Osteoblast (primary cell): ENCODE measurements at regions not wholly inside any gene's neighbourhood (a gene's known extent, or its start where the extent isn't known, plus 50 kb on each side); places are given as distances from the start of the nearest gene placed in this dataset.

Experiments
- DNase-seq: peaks from one replicate; pipeline ENCODE4 v3.0.0; 2011; ENCODE audit warnings: low spot score, mixed read lengths; ENCODE audit not compliant: insufficient read length; ENCODE audit errors: missing footprints
- H2AFZ ChIP-seq: 2 replicates; pipeline ENCODE4 v1.6.0; 2011; ENCODE audit warnings: mild to moderate bottlenecking, low read length
- H3K27ac ChIP-seq: 2 replicates; pipeline ENCODE4 v1.5.1; 2011; ENCODE audit warnings: mild to moderate bottlenecking, low read depth, low read length, moderate library complexity
- H3K27me3 ChIP-seq: 2 replicates; pipeline ENCODE4 v1.6.0; 2012; ENCODE audit warnings: mild to moderate bottlenecking, control low read depth, inconsistent platforms, low read length, moderate library complexity; ENCODE audit not compliant: insufficient read depth
- H3K36me3 ChIP-seq: 2 replicates; pipeline ENCODE4 v1.5.1; 2011; ENCODE audit warnings: mild to moderate bottlenecking, low read length, control low read depth, moderate library complexity; ENCODE audit not compliant: insufficient read depth
- H3K4me1 ChIP-seq: 2 replicates; pipeline ENCODE4 v1.5.1; 2011; ENCODE audit warnings: mild to moderate bottlenecking, low read length, control low read depth, moderate library complexity; ENCODE audit not compliant: insufficient read depth
- H3K4me2 ChIP-seq: 2 replicates; pipeline ENCODE4 v1.6.0; 2011; ENCODE audit warnings: mild to moderate bottlenecking, low read length; ENCODE audit not compliant: insufficient read depth
- H3K4me3 ChIP-seq: fragments of 200-600 bp; sonication (generic); 3 replicates; pipeline ENCODE4 v1.5.1; 2012; ENCODE audit warnings: mild to moderate bottlenecking, low read length, inconsistent platforms; ENCODE audit not compliant: insufficient read depth
- H3K79me2 ChIP-seq: 2 replicates; pipeline ENCODE4 v1.6.0; 2012; ENCODE audit warnings: mild to moderate bottlenecking, low read length, control low read depth, inconsistent platforms; ENCODE audit not compliant: insufficient read depth
- H3K9me3 ChIP-seq: 2 replicates; pipeline ENCODE4 v1.5.1; 2011; ENCODE audit warnings: low read depth, low read length, control low read depth
- H4K20me1 ChIP-seq: 2 replicates; pipeline ENCODE4 v1.6.0; 2012; ENCODE audit warnings: mild to moderate bottlenecking, low read length, control low read depth; ENCODE audit not compliant: insufficient read depth
- CTCF ChIP-seq: IDR thresholded peaks from 2 replicates; pipeline ENCODE4 v1.5.1; 2011; ENCODE audit warnings: mild to moderate bottlenecking, low read depth, low read length, moderate library complexity; ENCODE audit errors: extremely low read depth

GRCh38 chr6:119447921-119448320 is 98.4 kb upstream of the MAN1A1 start:
- Histone ChIP-seq H3K27me3 (no peaks in the 10 kb centered on the region), H3K27ac (no peak overlapping the region), H3K4me1 (peaks cover 27% of the 10 kb centered on the region), H3K36me3 (no peaks in the 10 kb centered on the region), H4K20me1 (no peaks in the 10 kb centered on the region), H2AFZ (no peak overlapping the region), H3K4me3 (no peak overlapping the region), H3K4me2 (no peak overlapping the region), H3K9me3 (no peaks in the 10 kb centered on the region), H3K79me2 (no peaks in the 10 kb centered on the region)
- DNase-seq: no peak
- no peak for TF ChIP-seq CTCF

- no peak for TF ChIP-seq CTCF
- DNase-seq: peak; percentile 65
- peak overlapping the region; percentile 65 for H2AFZ ChIP-seq
- H3K9me3 ChIP-seq: no peaks in the 10 kb centered on the region
- H3K27ac ChIP-seq: peak overlapping the region; percentile 57
- no peaks in the 10 kb centered on the region for H3K36me3 ChIP-seq
- H3K79me2 ChIP-seq: no peaks in the 10 kb centered on the region
- H4K20me1 ChIP-seq: no peaks in the 10 kb centered on the region
- peaks cover 27% of the 10 kb centered on the region for H3K4me1 ChIP-seq
- H3K4me3 ChIP-seq: no peak overlapping the region
- no peaks in the 10 kb centered on the region for H3K27me3 ChIP-seq
- H3K4me2 ChIP-seq: peak overlapping the region; percentile 63
These were observed 97.0 kb upstream of the MAN1A1 start for GRCh38 chr6:119446609-119447008.

- Histone ChIP-seq H4K20me1 (no peaks in the 10 kb centered on the region), H3K27me3 (no peaks in the 10 kb centered on the region), H3K4me2 (peak overlapping the region; percentile 63), H3K4me1 (peaks cover 27% of the 10 kb centered on the region), H3K79me2 (no peaks in the 10 kb centered on the region), H3K4me3 (no peak overlapping the region), H3K9me3 (no peaks in the 10 kb centered on the region), H2AFZ (peak overlapping the region; percentile 65), H3K36me3 (no peaks in the 10 kb centered on the region), H3K27ac (peak overlapping the region; percentile 57)
- TF ChIP-seq CTCF: no peak
- DNase-seq: peak; percentile 84
These were observed 96.6 kb upstream of the MAN1A1 start for GRCh38 chr6:119446115-119446554.

- H3K4me1 ChIP-seq: peaks cover 27% of the 10 kb centered on the region
- H3K9me3 ChIP-seq: no peaks in the 10 kb centered on the region
- H4K20me1 ChIP-seq: no peaks in the 10 kb centered on the region
- H3K4me2 ChIP-seq: peak overlapping the region; percentile 63
- H2AFZ ChIP-seq: peak overlapping the region; percentile 65
- H3K79me2 ChIP-seq: no peaks in the 10 kb centered on the region
- no peak overlapping the region for H3K4me3 ChIP-seq
- no peak for DNase-seq
- no peak overlapping the region for H3K27ac ChIP-seq
- H3K27me3 ChIP-seq: no peaks in the 10 kb centered on the region
- no peaks in the 10 kb centered on the region for H3K36me3 ChIP-seq
- no peak for TF ChIP-seq CTCF
These were observed 96.1 kb upstream of the MAN1A1 start for GRCh38 chr6:119445666-119446065.
